PC-3 (cell line): ENCODE measurements at regions not wholly inside any gene's neighbourhood (a gene's known extent, or its start where the extent isn't known, plus 50 kb on each side); places are given as distances from the start of the nearest gene placed in this dataset.

ENCODE experiments used
- CTCF ChIP-seq: fragments of 300-600 bp; sonication (generic); conservative IDR thresholded peaks from 2 replicates; pipeline ENCODE4 v1.5.1; 2017; ENCODE audit warnings: antibody characterized with exemption, low read depth, mild to moderate bottlenecking, low read length
- EZH2phosphoT487 ChIP-seq: fragments of 300-600 bp; sonication (generic); IDR thresholded peaks from 2 replicates; pipeline ENCODE4 v1.6.1; 2018; ENCODE audit warnings: mild to moderate bottlenecking, antibody characterized with exemption, low read length, borderline replicate concordance

- TF ChIP-seq CTCF (no peak), EZH2phosphoT487 (no peak)
Observed at GRCh38 chr4:37749398-37749988, 63.3 kb upstream of the RELL1 start.
